Adrenal gland (tissue), 5 donors: ENCODE measurements at regions not wholly inside any gene's neighbourhood (a gene's known extent, or its start where the extent isn't known, plus 50 kb on each side); places are given as distances from the start of the nearest gene placed in this dataset.

Experiments
- POLR2A ChIP-seq, 2 donors: fragments of 450-650 bp; IDR thresholded peaks; one replicate each; pipeline ENCODE4 v1.6.1; 2017; ENCODE audit warnings: antibody characterized with exemption in 2 of 2, mild to moderate bottlenecking in 2 of 2, moderate library complexity in 1 of 2
- TF ChIP-seq, protein P1 (sequence below), 6 experiments: fragments of 450-650 bp in 4 of 6; fragments of 200-600 bp in 2 of 6; sonication (generic) in 1 of 6; IDR thresholded peaks; 1 replicate in 5 of 6; 2 replicates in 1 of 6; pipeline versions ENCODE4 v1.5.1 to v1.8.0; 2016 to 2021; ENCODE audit warnings: antibody characterized with exemption in 6 of 6, mild to moderate bottlenecking in 2 of 6, moderate library complexity in 1 of 6
- donor health status: DM: no; HTN: no; CAD: no.

- TF ChIP-seq, protein P1, sequence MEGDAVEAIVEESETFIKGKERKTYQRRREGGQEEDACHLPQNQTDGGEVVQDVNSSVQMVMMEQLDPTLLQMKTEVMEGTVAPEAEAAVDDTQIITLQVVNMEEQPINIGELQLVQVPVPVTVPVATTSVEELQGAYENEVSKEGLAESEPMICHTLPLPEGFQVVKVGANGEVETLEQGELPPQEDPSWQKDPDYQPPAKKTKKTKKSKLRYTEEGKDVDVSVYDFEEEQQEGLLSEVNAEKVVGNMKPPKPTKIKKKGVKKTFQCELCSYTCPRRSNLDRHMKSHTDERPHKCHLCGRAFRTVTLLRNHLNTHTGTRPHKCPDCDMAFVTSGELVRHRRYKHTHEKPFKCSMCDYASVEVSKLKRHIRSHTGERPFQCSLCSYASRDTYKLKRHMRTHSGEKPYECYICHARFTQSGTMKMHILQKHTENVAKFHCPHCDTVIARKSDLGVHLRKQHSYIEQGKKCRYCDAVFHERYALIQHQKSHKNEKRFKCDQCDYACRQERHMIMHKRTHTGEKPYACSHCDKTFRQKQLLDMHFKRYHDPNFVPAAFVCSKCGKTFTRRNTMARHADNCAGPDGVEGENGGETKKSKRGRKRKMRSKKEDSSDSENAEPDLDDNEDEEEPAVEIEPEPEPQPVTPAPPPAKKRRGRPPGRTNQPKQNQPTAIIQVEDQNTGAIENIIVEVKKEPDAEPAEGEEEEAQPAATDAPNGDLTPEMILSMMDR (IDR thresholded peaks at IDR 0.05), result no peak
- TF ChIP-seq POLR2A (IDR thresholded peaks at IDR 0.05), result no peak
Measured at GRCh38 chr6:137978252-137978896, 111.3 kb downstream of the TNFAIP3 start.
